ENCODE measurements at regions not wholly inside any gene's neighbourhood (a gene's known extent, or its start where the extent isn't known, plus 50 kb on each side); places are given as distances from the start of the nearest gene placed in this dataset.

- Histone ChIP-seq H3K4me3 (ENCODE audit: control extremely low read depth in 1 of 5, extremely low read depth in 1 of 5, insufficient read depth in 1 of 5, low read depth in 2 of 5, low read length in 4 of 5) (no peak overlapping the region), H3K9ac (ENCODE audit: low read length) (no peak overlapping the region), H3K79me2 (ENCODE audit: control insufficient read depth, insufficient read depth, low read length) (no peaks in the 10 kb centered on the region), H3K4me2 (replicated peaks; ENCODE audit: low read depth, low read length, poor library complexity, severe bottlenecking) (no peak overlapping the region), H4K20me1 (ENCODE audit: control insufficient read depth, insufficient read depth, low read length, poor library complexity, severe bottlenecking) (no peaks in the 10 kb centered on the region), H3K4me1 (ENCODE audit: control insufficient read depth in 2 of 2, insufficient read depth in 2 of 2, low read length in 2 of 2) (no peaks in the 10 kb centered on the region), H2AFZ (ENCODE audit: insufficient read depth, low read depth, low read length, poor library complexity, severe bottlenecking) (no peak overlapping the region), H3K36me3 (replicated peaks in 1 of 2; ENCODE audit: control extremely low read depth in 1 of 2, control insufficient read depth in 1 of 2, extremely low read depth in 1 of 2, insufficient read depth in 2 of 2, low read length in 1 of 2) (no peaks in the 10 kb centered on the region), H3K9me3 (ENCODE audit: control extremely low read depth in 1 of 3, control insufficient read depth in 2 of 3, insufficient read depth in 1 of 3, low read length in 2 of 3) (peaks cover 0 to 5% (median 1%) of the 10 kb centered on the region in 3 donors), H3K27ac (ENCODE audit: low read length in 2 of 2) (no peak overlapping the region), H3K27me3 (replicated peaks in 1 of 4; ENCODE audit: control extremely low read depth in 1 of 4, control insufficient read depth in 3 of 4, insufficient read depth in 4 of 4, low read length in 3 of 4) (no peaks in the 10 kb centered on the region)
- WGBS (ENCODE audit: insufficient coverage): no CpG with 5 or more reads among the region's 2 CpGs
- CTCF ChIA-PET: no interaction called here
- TF ChIP-seq EZH2 (IDR thresholded peaks at IDR 0.05; ENCODE audit: borderline replicate concordance, insufficient read depth, low read depth, low read length, poor library complexity, severe bottlenecking): no peak
- TF ChIP-seq, protein P1, sequence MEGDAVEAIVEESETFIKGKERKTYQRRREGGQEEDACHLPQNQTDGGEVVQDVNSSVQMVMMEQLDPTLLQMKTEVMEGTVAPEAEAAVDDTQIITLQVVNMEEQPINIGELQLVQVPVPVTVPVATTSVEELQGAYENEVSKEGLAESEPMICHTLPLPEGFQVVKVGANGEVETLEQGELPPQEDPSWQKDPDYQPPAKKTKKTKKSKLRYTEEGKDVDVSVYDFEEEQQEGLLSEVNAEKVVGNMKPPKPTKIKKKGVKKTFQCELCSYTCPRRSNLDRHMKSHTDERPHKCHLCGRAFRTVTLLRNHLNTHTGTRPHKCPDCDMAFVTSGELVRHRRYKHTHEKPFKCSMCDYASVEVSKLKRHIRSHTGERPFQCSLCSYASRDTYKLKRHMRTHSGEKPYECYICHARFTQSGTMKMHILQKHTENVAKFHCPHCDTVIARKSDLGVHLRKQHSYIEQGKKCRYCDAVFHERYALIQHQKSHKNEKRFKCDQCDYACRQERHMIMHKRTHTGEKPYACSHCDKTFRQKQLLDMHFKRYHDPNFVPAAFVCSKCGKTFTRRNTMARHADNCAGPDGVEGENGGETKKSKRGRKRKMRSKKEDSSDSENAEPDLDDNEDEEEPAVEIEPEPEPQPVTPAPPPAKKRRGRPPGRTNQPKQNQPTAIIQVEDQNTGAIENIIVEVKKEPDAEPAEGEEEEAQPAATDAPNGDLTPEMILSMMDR (IDR thresholded peaks at IDR 0.05): no peak
- intact Hi-C loops (cut with micrococcal nuclease): no loop called here
- ATAC-seq (ENCODE audit: low read depth) (no peak), DNase-seq (no peak)
- Mint-ChIP-seq H3K4me3 (no peak overlapping the region), H3K27ac (no peak overlapping the region), H3K4me1 (no peaks in the 10 kb centered on the region), H3K27me3 (no peaks in the 10 kb centered on the region), H3K9me3 (ENCODE audit: insufficient read depth) (peaks cover 8% of the 10 kb centered on the region)
- POLR2A ChIA-PET: no interaction called here
Measured at GRCh38 chr2:185947722-185948121, 209.1 kb downstream of the FSIP2 start.

DNA sequence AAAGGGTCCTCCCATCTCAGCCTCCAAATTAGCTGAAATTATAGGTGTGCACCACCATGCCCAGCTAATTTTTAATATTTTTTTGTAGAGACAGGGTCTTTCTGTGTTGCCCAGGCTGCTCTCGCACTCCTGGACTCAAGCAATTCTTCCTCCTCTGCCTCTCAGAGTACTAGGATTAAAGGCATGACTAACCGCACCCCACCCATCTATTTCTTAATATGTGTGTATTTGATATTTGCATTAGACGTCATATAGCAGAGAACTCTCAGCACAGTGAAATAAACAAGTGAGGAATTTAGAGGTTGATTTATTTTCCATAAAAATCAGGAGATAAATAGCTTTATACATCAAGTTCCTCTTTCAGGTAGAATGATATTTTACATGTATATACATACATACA is 213.5 kb downstream of the FSIP2 start:
- no peaks in the 10 kb centered on the region for H3K27me3 Mint-ChIP-seq
- H3K9me3 Mint-ChIP-seq (ENCODE audit: insufficient read depth): peaks cover 3% of the 10 kb centered on the region
- Histone ChIP-seq H3K27me3 (replicated peaks in 1 of 4; ENCODE audit: control extremely low read depth in 1 of 4, control insufficient read depth in 3 of 4, insufficient read depth in 4 of 4, low read length in 3 of 4) (no peaks in the 10 kb centered on the region), H3K79me2 (ENCODE audit: control insufficient read depth, insufficient read depth, low read length) (no peaks in the 10 kb centered on the region), H3K36me3 (replicated peaks in 1 of 2; ENCODE audit: control extremely low read depth in 1 of 2, control insufficient read depth in 1 of 2, extremely low read depth in 1 of 2, insufficient read depth in 2 of 2, low read length in 1 of 2) (no peaks in the 10 kb centered on the region), H3K4me1 (ENCODE audit: control insufficient read depth in 2 of 2, insufficient read depth in 2 of 2, low read length in 2 of 2) (no peaks in the 10 kb centered on the region), H3K4me3 (ENCODE audit: control extremely low read depth in 1 of 5, extremely low read depth in 1 of 5, insufficient read depth in 1 of 5, low read depth in 2 of 5, low read length in 4 of 5) (no peak overlapping the region), H4K20me1 (ENCODE audit: control insufficient read depth, insufficient read depth, low read length, poor library complexity, severe bottlenecking) (no peaks in the 10 kb centered on the region), H2AFZ (ENCODE audit: insufficient read depth, low read depth, low read length, poor library complexity, severe bottlenecking) (no peak overlapping the region), H3K9ac (ENCODE audit: low read length) (no peak overlapping the region), H3K27ac (ENCODE audit: low read length in 2 of 2) (no peak overlapping the region), H3K9me3 (ENCODE audit: control extremely low read depth in 1 of 3, control insufficient read depth in 2 of 3, insufficient read depth in 1 of 3, low read length in 2 of 3) (no peaks in the 10 kb centered on the region), H3K4me2 (replicated peaks; ENCODE audit: low read depth, low read length, poor library complexity, severe bottlenecking) (no peak overlapping the region)
- no peaks in the 10 kb centered on the region for H3K4me1 Mint-ChIP-seq
- no peak for ATAC-seq (ENCODE audit: low read depth)
- no peak for TF ChIP-seq EZH2 (IDR thresholded peaks at IDR 0.05; ENCODE audit: borderline replicate concordance, insufficient read depth, low read depth, low read length, poor library complexity, severe bottlenecking)
- TF ChIP-seq, protein P1 (IDR thresholded peaks at IDR 0.05): no peak
- ChIA-PET CTCF (no interaction called here), POLR2A (interaction anchor here (0.7 kb wide), 1 partner anchor 1175 kb away, joined by 3 read pairs; no protein-coding TSS in a partner anchor)
- DNase-seq: no peak
- intact Hi-C loops (cut with micrococcal nuclease): no loop called here
- H3K4me3 Mint-ChIP-seq: no peak overlapping the region
- WGBS (ENCODE audit: insufficient coverage): no CpG with 5 or more reads among the region's 3 CpGs
- no peak overlapping the region for H3K27ac Mint-ChIP-seq
